ENCODE measurements at regions not wholly inside any gene's neighbourhood (a gene's known extent, or its start where the extent isn't known, plus 50 kb on each side); places are given as distances from the start of the nearest gene placed in this dataset.
"Not testable (repeated sequence)": the region's sequence is repeated elsewhere in the genome, so short reads cannot be mapped to it uniquely, and the experiment has no call there.

DNA sequence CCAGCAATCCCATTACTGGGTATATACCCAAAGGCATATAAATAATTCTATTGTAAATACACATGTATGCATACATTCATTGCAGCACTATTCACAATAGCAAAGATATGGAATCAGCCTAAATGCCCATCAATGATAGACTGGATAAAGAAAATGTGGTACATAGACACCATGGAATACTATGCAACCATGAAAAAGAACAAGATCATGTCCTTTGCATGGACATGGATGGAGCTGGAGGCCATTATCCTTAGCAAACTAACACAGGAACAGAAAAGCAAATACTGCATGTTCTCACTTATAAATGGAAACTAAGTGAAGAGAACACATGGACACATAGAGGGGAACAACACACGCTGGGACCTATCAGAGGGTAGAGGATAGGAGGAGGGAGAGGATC, 51.3 kb upstream of the CASK start:
- DNase-seq = not testable (repeated sequence)

DNA sequence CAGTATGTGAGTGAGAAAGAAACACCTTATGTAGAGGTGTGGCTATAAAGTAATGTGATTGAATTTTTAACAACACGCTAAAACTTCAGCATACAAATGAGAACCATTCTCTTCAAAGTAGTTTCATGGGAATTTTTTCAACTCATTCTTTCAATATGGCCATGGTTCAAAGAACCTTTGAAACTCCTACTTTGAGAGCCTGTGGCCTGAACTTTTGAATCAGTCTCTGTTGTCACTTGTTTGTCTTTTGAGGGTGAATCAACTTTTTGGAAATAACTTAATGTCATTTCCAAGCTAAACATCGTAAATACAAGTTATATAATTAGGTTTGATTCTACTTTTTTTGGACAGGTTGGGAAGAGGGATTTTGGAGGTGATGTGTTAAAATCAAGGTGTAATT, 49.9 kb upstream of the CASK start:
- DNase-seq = no peak

Measured in NCI-H82 (cell line).